Gastroesophageal sphincter (tissue), 4 donors: ENCODE measurements at regions not wholly inside any gene's neighbourhood (a gene's known extent, or its start where the extent isn't known, plus 50 kb on each side); places are given as distances from the start of the nearest gene placed in this dataset.

Source experiments
- ATAC-seq: fragments of 150-250 bp; one replicate; pipeline ENCODE4 v1.9.1; 2016; ENCODE audit warnings: mild to moderate bottlenecking, moderate library complexity
- H3K27ac ChIP-seq, 4 donors: fragments of 200-600 bp; sonication (generic) in 3 of 4; 1 replicate in 3 of 4; 2 replicates in 1 of 4; pipeline ENCODE4 v1.5.1; 2016 to 2019
- H3K27me3 ChIP-seq: fragments of 200-600 bp; sonication (generic); one replicate; pipeline ENCODE4 v1.5.1; 2019
- H3K36me3 ChIP-seq, 2 donors: fragments of 200-600 bp; sonication (generic); one replicate each; pipeline ENCODE4 v1.5.1; 2019; ENCODE audit warnings: control low read depth in 1 of 2
- H3K4me1 ChIP-seq, 3 donors: fragments of 200-600 bp; sonication (generic); 1 replicate in 2 of 3; 2 replicates in 1 of 3; pipeline ENCODE4 v1.5.1; 2016 to 2019; ENCODE audit warnings: control low read depth in 2 of 3
- H3K4me3 ChIP-seq, 2 donors: fragments of 200-600 bp; sonication (generic); one replicate each; pipeline ENCODE4 v1.5.1; 2019; ENCODE audit warnings: mild to moderate bottlenecking in 1 of 2, moderate library complexity in 1 of 2
- H3K9me3 ChIP-seq, 3 donors: fragments of 200-600 bp; sonication (generic); one replicate each; pipeline ENCODE4 v1.5.1; 2017 to 2019; ENCODE audit warnings: control low read depth in 2 of 3
- CTCF ChIP-seq, 4 experiments: fragments of 200-600 bp in 2 of 4; fragments of 450-650 bp in 2 of 4; sonication (generic) in 1 of 4; IDR thresholded peaks; one replicate each; pipeline ENCODE4 v1.5.1; 2017 to 2019; ENCODE audit warnings: antibody characterized with exemption in 4 of 4, mild to moderate bottlenecking in 2 of 4, moderate library complexity in 2 of 4
- EP300 ChIP-seq: sonication (generic); formaldehyde crosslinking; IDR thresholded peaks from one replicate; pipeline ENCODE4 v1.6.1; 2017; ENCODE audit warnings: antibody characterized with exemption, mild to moderate bottlenecking
- POLR2A ChIP-seq, 2 donors: fragments of 450-650 bp; IDR thresholded peaks; one replicate each; pipeline ENCODE4 v1.6.1; 2017; ENCODE audit warnings: antibody characterized with exemption in 2 of 2, mild to moderate bottlenecking in 2 of 2, moderate library complexity in 1 of 2
- POLR2AphosphoS5 ChIP-seq: sonication (generic); formaldehyde crosslinking; IDR thresholded peaks from one replicate; pipeline ENCODE4 v1.6.1; 2017; ENCODE audit warnings: antibody characterized with exemption
- WGBS, 2 donors: methylation state at CpG; one replicate each; pipeline ENCODE4 v1.1.5; 2018; ENCODE audit warnings: low coverage in 1 of 2; 5-methylcytosine and 5-hydroxymethylcytosine counted together

- Histone ChIP-seq H3K36me3 (no peaks in the 10 kb centered on the region), H3K4me1 (no peaks in the 10 kb centered on the region), H3K27me3 (peaks cover 1% of the 10 kb centered on the region), H3K27ac (peak overlapping the region in 3 of 4 donors; percentile 18 to 52 (median 38)), H3K4me3 (no peak overlapping the region), H3K9me3 (no peaks in the 10 kb centered on the region)
- no peak for ATAC-seq
- 73 to 79% methylated on average over 3 of the region's 3 CpGs for WGBS, 2 donors
- no peak for TF ChIP-seq POLR2AphosphoS5
- no peak for TF ChIP-seq EP300
- TF ChIP-seq POLR2A (IDR thresholded peaks at IDR 0.05), result no peak
- TF ChIP-seq CTCF (IDR thresholded peaks at IDR 0.05), result no peak
Observed at GRCh38 chr1:14255233-14255632, 343.3 kb upstream of the KAZN start.

- Histone ChIP-seq H3K4me3 (no peak overlapping the region), H3K27ac (peak overlapping the region in 3 of 4 donors; percentile 18 to 52 (median 38)), H3K36me3 (no peaks in the 10 kb centered on the region), H3K4me1 (no peaks in the 10 kb centered on the region), H3K9me3 (no peaks in the 10 kb centered on the region), H3K27me3 (peaks cover 4% of the 10 kb centered on the region)
- TF ChIP-seq CTCF (IDR thresholded peaks at IDR 0.05), result no peak
- no peak for TF ChIP-seq POLR2A (IDR thresholded peaks at IDR 0.05)
- no peak for TF ChIP-seq POLR2AphosphoS5
- no peak for TF ChIP-seq EP300
- no peak for ATAC-seq
- WGBS, 2 donors, result 52 to 58% methylated on average over 2 of the region's 2 CpGs
Observed at GRCh38 chr1:14255711-14256110, 342.8 kb upstream of the KAZN start.

GRCh38 chr1:14259191-14259757 lies 339.2 kb upstream of the KAZN start:
- no peaks in the 10 kb centered on the region for H3K4me1 ChIP-seq
- 80% methylated on average over 1 of the region's 13 CpGs for WGBS, 2 donors
- H3K4me3 ChIP-seq, result no peak overlapping the region
- no peaks in the 10 kb centered on the region for H3K36me3 ChIP-seq
- TF ChIP-seq POLR2AphosphoS5, result peak; percentile 75
- peak; percentile 46 for TF ChIP-seq EP300
- TF ChIP-seq CTCF (IDR thresholded peaks at IDR 0.05), result no peak
- TF ChIP-seq POLR2A (IDR thresholded peaks at IDR 0.05), result no peak
- H3K9me3 ChIP-seq, result no peaks in the 10 kb centered on the region
- H3K27me3 ChIP-seq, result peaks cover 8% of the 10 kb centered on the region
- ATAC-seq, result peak; percentile 96
- peak overlapping the region in 3 of 4 donors; percentile 18 to 63 (median 58) for H3K27ac ChIP-seq

GRCh38 chr1:14260480-14260879 lies 338.0 kb upstream of the KAZN start:
- 97% methylated on average over 5 to 8 of the region's 8 CpGs for WGBS, 2 donors
- Histone ChIP-seq H3K27me3 (peaks cover 8% of the 10 kb centered on the region), H3K4me1 (no peaks in the 10 kb centered on the region), H3K27ac (peak overlapping the region in 3 of 4 donors; percentile 18 to 63 (median 58)), H3K4me3 (no peak overlapping the region), H3K9me3 (no peaks in the 10 kb centered on the region), H3K36me3 (no peaks in the 10 kb centered on the region)
- TF ChIP-seq POLR2A (IDR thresholded peaks at IDR 0.05) (no peak), POLR2AphosphoS5 (no peak), EP300 (no peak), CTCF (IDR thresholded peaks at IDR 0.05) (no peak)
- ATAC-seq, result no peak

GRCh38 chr1:14261395-14261794 lies 337.1 kb upstream of the KAZN start:
- no peak for ATAC-seq
- WGBS, 2 donors, result 62 to 66% methylated on average over 6 to 9 of the region's 11 CpGs
- Histone ChIP-seq H3K4me1 (no peaks in the 10 kb centered on the region), H3K4me3 (no peak overlapping the region), H3K9me3 (no peaks in the 10 kb centered on the region), H3K27ac (no peak overlapping the region), H3K27me3 (peaks cover 8% of the 10 kb centered on the region), H3K36me3 (no peaks in the 10 kb centered on the region)
- no peak for TF ChIP-seq POLR2AphosphoS5
- no peak for TF ChIP-seq POLR2A (IDR thresholded peaks at IDR 0.05)
- no peak for TF ChIP-seq EP300
- no peak for TF ChIP-seq CTCF (IDR thresholded peaks at IDR 0.05)
